GM18511 (cell line): ENCODE measurements at regions not wholly inside any gene's neighbourhood (a gene's known extent, or its start where the extent isn't known, plus 50 kb on each side); places are given as distances from the start of the nearest gene placed in this dataset.
"Not testable (repeated sequence)": the region's sequence is repeated elsewhere in the genome, so short reads cannot be mapped to it uniquely, and the experiment has no call there.

Experiments used
- ATAC-seq: cut with Tn5 transposase; IDR thresholded peaks from one replicate; pipeline ENCODE4 v1.9.1; 2021; ENCODE audit warnings: mild to moderate bottlenecking, moderate library complexity; ENCODE audit not compliant: unreplicated experiment

GRCh38 chr3:159339131-159339530 lies 537.3 kb downstream of the MFSD1 start:
- no peak for ATAC-seq

GRCh38 chr3:159340877-159341500 lies 539.1 kb downstream of the MFSD1 start:
- ATAC-seq = no peak

GRCh38 chr3:159346271-159346903 lies 544.5 kb downstream of the MFSD1 start:
- ATAC-seq = no peak

GRCh38 chr3:159348431-159348830 lies 546.6 kb downstream of the MFSD1 start:
- no peak for ATAC-seq

- no peak for ATAC-seq
Measured at GRCh38 chr3:159356606-159357005, 554.8 kb downstream of the MFSD1 start.

- no peak for ATAC-seq
Measured at GRCh38 chr3:159364511-159364910, 562.7 kb downstream of the MFSD1 start.

GRCh38 chr3:159366476-159366875 lies 564.6 kb downstream of the MFSD1 start:
- no peak for ATAC-seq

- ATAC-seq = no peak
Measured at GRCh38 chr3:159371961-159372360, 570.1 kb downstream of the MFSD1 start.

- ATAC-seq = no peak
Measured at GRCh38 chr3:159378396-159379194, 576.7 kb downstream of the MFSD1 start.

GRCh38 chr3:159380891-159381290 lies 579.0 kb downstream of the MFSD1 start:
- no peak for ATAC-seq

- no peak for ATAC-seq
Measured at GRCh38 chr3:159390656-159391212, 588.9 kb downstream of the MFSD1 start.

GRCh38 chr3:159397683-159398082 lies 591.0 kb upstream of the IL12A start:
- ATAC-seq = not testable (repeated sequence)

GRCh38 chr3:159401069-159401468 lies 587.6 kb upstream of the IL12A start:
- ATAC-seq = no peak

GRCh38 chr3:159409711-159410110 lies 578.9 kb upstream of the IL12A start:
- not testable (repeated sequence) for ATAC-seq

- no peak for ATAC-seq
Measured at GRCh38 chr3:159413319-159413718, 575.3 kb upstream of the IL12A start.

GRCh38 chr3:159416856-159417255 lies 571.8 kb upstream of the IL12A start:
- no peak for ATAC-seq

- no peak for ATAC-seq
Measured at GRCh38 chr3:159417761-159418160, 570.9 kb upstream of the IL12A start.

- no peak for ATAC-seq
Measured at GRCh38 chr3:159418571-159419526, 569.8 kb upstream of the IL12A start.

- no peak for ATAC-seq
Measured at GRCh38 chr3:159429702-159430101, 558.9 kb upstream of the IL12A start.

GRCh38 chr3:159432682-159433340 lies 555.8 kb upstream of the IL12A start:
- ATAC-seq = no peak
